ENCODE measurements at regions not wholly inside any gene's neighbourhood (a gene's known extent, or its start where the extent isn't known, plus 50 kb on each side); places are given as distances from the start of the nearest gene placed in this dataset.
"Not testable (repeated sequence)": the region's sequence is repeated elsewhere in the genome, so short reads cannot be mapped to it uniquely, and the experiment has no call there.

DNA sequence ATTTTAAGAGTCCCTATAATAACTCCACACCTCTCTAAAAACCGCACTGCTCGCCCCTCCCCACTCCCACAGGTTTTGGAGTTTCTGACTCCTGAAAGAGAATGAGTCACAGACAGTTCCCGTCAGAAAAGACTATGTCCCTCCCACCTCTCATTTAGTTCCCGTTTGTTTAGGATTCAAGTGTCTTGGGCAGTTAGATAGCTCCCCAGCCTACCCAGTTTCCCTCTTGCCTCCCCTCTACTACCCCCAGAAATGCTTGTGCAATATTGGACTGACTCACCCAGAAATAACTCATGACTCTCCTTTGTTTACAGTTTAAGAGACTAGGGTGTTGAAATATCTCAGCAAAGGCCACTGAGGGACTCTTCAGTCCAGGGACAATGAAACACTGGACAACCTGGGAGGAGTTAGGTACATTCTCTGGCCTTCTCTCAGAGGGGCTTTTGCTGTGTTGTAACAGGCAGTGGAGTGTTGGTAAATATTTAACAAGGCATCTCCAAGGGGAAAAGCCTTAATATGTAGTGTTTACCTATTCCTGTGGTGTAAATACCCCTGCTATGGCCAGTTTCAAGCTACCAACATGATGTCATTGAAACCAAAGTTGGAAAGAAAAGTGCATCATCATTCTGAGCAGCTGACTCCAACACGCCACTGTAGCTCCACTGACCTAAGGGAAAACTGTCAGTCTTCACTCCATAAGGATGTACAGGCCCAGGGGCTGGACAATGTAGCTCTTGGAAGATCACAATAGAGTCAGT is 96.1 kb upstream of the CHD2 start:
- peak; percentile 100 for DNase-seq (ENCODE audit: low read depth)
- H3K4me3 ChIP-seq (ENCODE audit: low read depth, low read length) = no peak overlapping the region
- TF ChIP-seq, protein P1, sequence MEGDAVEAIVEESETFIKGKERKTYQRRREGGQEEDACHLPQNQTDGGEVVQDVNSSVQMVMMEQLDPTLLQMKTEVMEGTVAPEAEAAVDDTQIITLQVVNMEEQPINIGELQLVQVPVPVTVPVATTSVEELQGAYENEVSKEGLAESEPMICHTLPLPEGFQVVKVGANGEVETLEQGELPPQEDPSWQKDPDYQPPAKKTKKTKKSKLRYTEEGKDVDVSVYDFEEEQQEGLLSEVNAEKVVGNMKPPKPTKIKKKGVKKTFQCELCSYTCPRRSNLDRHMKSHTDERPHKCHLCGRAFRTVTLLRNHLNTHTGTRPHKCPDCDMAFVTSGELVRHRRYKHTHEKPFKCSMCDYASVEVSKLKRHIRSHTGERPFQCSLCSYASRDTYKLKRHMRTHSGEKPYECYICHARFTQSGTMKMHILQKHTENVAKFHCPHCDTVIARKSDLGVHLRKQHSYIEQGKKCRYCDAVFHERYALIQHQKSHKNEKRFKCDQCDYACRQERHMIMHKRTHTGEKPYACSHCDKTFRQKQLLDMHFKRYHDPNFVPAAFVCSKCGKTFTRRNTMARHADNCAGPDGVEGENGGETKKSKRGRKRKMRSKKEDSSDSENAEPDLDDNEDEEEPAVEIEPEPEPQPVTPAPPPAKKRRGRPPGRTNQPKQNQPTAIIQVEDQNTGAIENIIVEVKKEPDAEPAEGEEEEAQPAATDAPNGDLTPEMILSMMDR (IDR thresholded peaks at IDR 0.05; ENCODE audit: insufficient read depth, low read length) = no peak

DNA sequence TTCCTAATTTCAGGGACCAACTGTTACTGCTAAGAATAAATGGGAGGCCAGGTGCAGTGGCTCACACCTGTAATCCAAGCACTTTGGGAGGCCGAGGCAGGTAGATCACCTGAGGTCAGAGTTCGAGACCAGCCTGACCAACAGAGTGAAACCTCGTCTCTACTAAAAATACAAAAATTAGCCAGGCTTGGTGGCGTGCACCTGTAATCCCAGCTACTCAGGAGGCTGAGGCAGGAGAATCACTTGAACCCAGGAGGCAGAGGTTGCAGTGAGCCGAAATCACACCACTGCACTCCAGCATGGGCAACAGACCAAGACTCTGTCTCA is 95.6 kb upstream of the CHD2 start:
- DNase-seq (ENCODE audit: low read depth); H3K4me3 ChIP-seq (ENCODE audit: low read depth, low read length): not testable (repeated sequence)

DNA sequence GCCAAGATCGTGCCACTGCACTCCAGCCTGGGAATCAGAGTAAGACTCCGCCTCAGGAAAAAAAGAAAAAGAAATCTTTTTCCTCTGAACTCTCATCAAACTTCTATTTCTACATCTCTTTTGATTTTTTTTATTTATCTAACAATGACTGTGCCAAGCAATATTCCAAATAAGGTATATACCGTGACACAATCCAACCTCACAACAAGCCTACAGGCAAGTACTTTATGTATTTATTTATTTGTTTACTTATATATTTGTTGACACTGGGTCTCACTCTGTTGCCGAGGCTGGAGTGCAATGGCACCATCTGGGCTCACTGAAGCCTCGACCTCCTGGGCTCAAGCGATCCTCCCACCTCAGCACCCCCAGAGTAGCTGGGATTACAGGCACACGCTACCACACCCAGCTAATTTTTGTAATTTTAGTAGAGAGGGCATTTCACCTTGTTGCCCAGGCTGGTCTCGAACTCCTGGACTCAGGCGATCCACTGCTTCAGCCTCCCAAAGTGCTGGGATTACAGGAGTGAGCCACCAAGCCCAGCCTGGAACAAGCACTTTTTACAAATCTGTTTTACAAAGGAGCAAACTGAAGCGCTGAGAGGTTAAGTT is 94.9 kb upstream of the CHD2 start:
- no peak overlapping the region for H3K4me3 ChIP-seq (ENCODE audit: low read depth, low read length)
- DNase-seq (ENCODE audit: low read depth) = no peak
- TF ChIP-seq, protein P1 (IDR thresholded peaks at IDR 0.05; ENCODE audit: insufficient read depth, low read length) = no peak

DNA sequence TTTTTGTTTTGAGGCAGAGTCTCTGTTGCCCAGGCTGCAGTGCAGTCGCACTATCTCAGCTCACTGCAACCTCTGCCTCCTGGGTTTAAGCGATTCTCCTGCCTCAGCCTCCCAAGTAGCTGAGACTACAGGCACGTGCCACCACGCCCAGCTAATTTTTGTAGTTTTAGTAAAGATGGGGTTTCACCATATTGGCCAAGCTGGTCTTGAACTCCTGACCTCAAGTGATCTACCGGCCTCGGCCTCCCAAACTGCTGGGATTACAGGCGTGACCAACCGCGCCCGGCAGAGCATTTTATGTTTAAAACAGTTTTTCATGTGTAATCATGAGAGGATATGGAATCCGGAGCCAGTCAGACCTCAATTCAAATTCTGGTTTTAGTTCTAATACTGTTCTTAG is 94.0 kb upstream of the CHD2 start:
- H3K4me3 ChIP-seq (ENCODE audit: low read depth, low read length); DNase-seq (ENCODE audit: low read depth): not testable (repeated sequence)

DNA sequence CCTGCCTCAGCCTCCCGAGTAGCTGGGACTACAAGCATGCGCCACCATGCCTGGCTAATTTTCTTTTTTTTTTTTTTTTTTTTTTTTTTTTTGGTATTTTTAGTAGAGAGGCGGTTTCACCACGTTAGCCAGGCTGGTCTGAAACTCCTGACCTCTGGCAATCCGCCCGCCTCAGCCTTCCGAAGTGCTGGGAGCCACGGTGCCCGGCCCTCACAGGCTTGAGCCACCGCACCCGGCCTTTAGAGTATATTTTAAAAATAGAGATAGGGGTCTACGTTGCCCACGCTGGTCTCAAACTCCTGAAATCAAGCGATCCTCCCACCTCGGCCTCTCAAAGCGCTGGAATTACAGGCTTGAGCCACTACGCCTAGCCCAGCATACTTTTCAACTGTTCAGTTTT is 93.4 kb upstream of the CHD2 start:
- TF ChIP-seq, protein P1 (IDR thresholded peaks at IDR 0.05; ENCODE audit: insufficient read depth, low read length) = no peak
- no peak overlapping the region for H3K4me3 ChIP-seq (ENCODE audit: low read depth, low read length)

DNA sequence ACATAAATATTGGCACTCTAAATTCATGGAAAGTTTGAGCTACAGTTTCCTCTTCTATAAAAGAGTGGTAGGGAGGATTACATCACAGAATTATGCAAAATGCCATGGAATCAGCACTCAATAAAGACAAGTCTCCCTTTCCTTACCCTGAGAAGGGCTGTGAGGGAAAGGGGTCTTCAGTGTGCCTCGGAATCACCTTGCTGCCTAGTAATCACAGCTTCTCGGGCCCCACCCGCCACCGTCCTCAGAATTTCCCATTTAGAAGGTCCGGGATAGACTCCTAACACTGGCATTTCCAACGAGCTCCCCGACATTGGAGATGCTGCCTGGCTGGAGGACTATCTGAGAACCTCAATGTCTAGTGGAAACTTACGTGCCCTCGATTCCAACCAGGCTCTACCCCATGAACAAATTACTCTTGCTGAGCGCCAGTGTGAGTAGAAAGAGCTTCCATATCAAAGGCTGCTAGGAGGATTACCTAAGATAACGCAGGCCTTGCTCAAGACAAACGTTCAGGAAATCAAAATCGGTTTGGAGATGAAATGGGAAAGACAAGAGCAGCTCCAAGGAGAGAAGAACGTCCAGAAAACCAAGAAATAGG is 92.1 kb upstream of the CHD2 start:
- H3K4me3 ChIP-seq (ENCODE audit: low read depth, low read length) = no peak overlapping the region
- DNase-seq (ENCODE audit: low read depth) = no peak
- TF ChIP-seq, protein P1 (IDR thresholded peaks at IDR 0.05; ENCODE audit: insufficient read depth, low read length) = no peak

More for the DNA sequence above, 93.4 kb upstream of the CHD2 start:
- DNase-seq (ENCODE audit: low read depth) = no peak

DNA sequence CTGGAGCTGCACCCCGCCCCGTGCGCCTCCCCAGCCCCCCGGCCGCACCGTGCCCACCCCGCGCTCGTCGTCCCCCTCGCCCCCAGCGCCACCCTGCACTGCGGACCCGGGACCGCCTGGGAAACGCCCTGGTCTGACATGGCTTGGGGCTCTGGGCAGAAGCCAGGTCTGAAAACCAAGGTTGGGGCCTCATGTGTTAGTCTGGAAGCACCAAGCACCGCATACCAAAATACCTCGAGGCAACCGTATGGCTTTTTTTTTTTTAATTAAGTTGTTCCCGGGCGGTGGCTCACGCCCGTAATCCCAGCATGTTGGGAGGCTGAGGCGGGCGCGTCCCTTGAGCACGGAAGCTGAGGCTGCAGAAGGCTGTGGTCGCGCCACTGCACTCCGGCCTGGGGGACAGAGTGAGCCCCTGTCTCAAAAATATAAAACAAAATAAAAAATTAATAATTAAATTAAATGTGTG is 91.5 kb upstream of the CHD2 start:
- H3K4me3 ChIP-seq (ENCODE audit: low read depth, low read length) = no peak overlapping the region
- TF ChIP-seq, protein P1 (IDR thresholded peaks at IDR 0.05; ENCODE audit: insufficient read depth, low read length) = no peak
- DNase-seq (ENCODE audit: low read depth) = peak; percentile 77

Data from fibroblast of the aortic adventitia (primary cell).